H1 (cell line): ENCODE measurements at regions not wholly inside any gene's neighbourhood (a gene's known extent, or its start where the extent isn't known, plus 50 kb on each side); places are given as distances from the start of the nearest gene placed in this dataset.

Experiments used
- KDM1A ChIP-seq: fragments of 200-600, 300-600 bp; sonication (generic); IDR thresholded peaks from 2 replicates; pipeline ENCODE4 v1.7.1; 2016; ENCODE audit warnings: mild to moderate bottlenecking, low read length, borderline replicate concordance
- POU5F1 ChIP-seq: IDR thresholded peaks from 2 replicates; pipeline ENCODE4 v1.6.1; 2011; ENCODE audit warnings: low read depth, mild to moderate bottlenecking, low read length, moderate library complexity
- SIN3A ChIP-seq, 2 experiments: IDR thresholded peaks in 1 of 2; conservative IDR thresholded peaks in 1 of 2; 2 replicates each; pipeline ENCODE4 v1.6.1; 2011 to 2012; ENCODE audit warnings: low read length in 2 of 2, improper control_type of control experiment in 1 of 2, low read depth in 1 of 2, mild to moderate bottlenecking in 1 of 2
- SRF ChIP-seq: IDR thresholded peaks from 2 replicates; pipeline ENCODE4 v1.6.1; 2011; ENCODE audit warnings: mild to moderate bottlenecking, low read depth, low read length, moderate library complexity

- TF ChIP-seq SRF (no peak), POU5F1 (no peak), KDM1A (no peak), SIN3A (conservative IDR thresholded peaks at IDR 0.05 in 1 of 2, IDR thresholded peaks at IDR 0.05 in 1 of 2; ENCODE audit: low read depth in 1 of 2, low read length in 2 of 2) (no peak)
These were observed 66.6 kb upstream of the TAB3 start (continued) for GRCh38 chrX:30955687-30956086.
